PFSK-1 (cell line): ENCODE measurements at regions not wholly inside any gene's neighbourhood (a gene's known extent, or its start where the extent isn't known, plus 50 kb on each side); places are given as distances from the start of the nearest gene placed in this dataset.

Experiments used
- FOXP2 ChIP-seq: optimal IDR thresholded peaks from 2 replicates; pipeline ENCODE3; 2011; ENCODE audit warnings: borderline replicate concordance, control low read depth, inconsistent platforms; ENCODE audit not compliant: insufficient read depth; ENCODE audit errors: extremely low read length, extremely low read depth
- POLR2AphosphoS5 ChIP-seq: IDR thresholded peaks from 2 replicates; pipeline ENCODE4 v1.6.1; 2012; ENCODE audit warnings: low read depth, mild to moderate bottlenecking, control low read depth, low read length, moderate library complexity
- SIN3A ChIP-seq: IDR thresholded peaks from 2 replicates; pipeline ENCODE4 v1.6.1; 2012; ENCODE audit warnings: mild to moderate bottlenecking, low read length, moderate library complexity, borderline replicate concordance; ENCODE audit not compliant: insufficient read depth
- TAF1 ChIP-seq: IDR thresholded peaks from 2 replicates; pipeline ENCODE4 v1.6.1; 2012; ENCODE audit warnings: low read length, control low read depth, borderline replicate concordance; ENCODE audit not compliant: insufficient read depth

DNA sequence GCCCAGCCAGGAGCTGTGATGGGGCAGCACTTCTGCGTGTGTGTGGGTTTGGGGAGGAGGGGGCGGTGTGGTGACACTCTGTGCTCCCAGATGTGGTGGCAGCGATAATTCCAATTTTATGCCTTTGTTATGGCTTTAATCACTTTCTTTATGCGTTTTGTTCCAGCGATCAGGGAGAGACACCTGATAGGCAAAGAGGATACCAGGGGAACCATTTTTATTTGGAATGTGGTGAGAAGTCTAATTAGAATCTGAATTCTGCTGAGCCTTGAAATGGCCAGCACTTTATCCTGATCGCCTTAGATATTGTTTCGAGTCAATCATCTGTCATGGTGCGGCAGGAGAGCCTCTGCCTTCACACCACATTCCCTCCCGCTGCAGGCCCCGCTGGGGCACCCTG, 79.5 kb downstream of the HIF1AN start:
- TF ChIP-seq SIN3A (no peak), POLR2AphosphoS5 (no peak), TAF1 (no peak), FOXP2 (no peak)
